HEK293T (cell line): ENCODE measurements at regions not wholly inside any gene's neighbourhood (a gene's known extent, or its start where the extent isn't known, plus 50 kb on each side); places are given as distances from the start of the nearest gene placed in this dataset.

Source experiments
- CTCF ChIA-PET: fragments of 350-600 bp; formaldehyde crosslinking; extraction: SDS; loops from one replicate; lab custom pipeline; 2021; ENCODE audit warnings: antibody characterized with exemption, inconsistent platforms; lab: Yijun Ruan, JAX
- POLR2A ChIA-PET: fragments of 350-600 bp; formaldehyde crosslinking; extraction: SDS; loops from one replicate; lab custom pipeline; 2020; ENCODE audit warnings: antibody characterized with exemption, inconsistent platforms; lab: Yijun Ruan, JAX
- DNase-seq: peaks from one replicate; pipeline ENCODE4 v3.0.0; 2012; ENCODE audit warnings: mixed read lengths; ENCODE audit errors: extremely low spot score
- ARNT ChIP-seq: fragments of 450-650 bp; IDR thresholded peaks from 2 replicates; pipeline ENCODE4 v1.6.1; 2017; ENCODE audit warnings: mild to moderate bottlenecking
- BHLHE40 ChIP-seq: fragments of 450-650 bp; IDR thresholded peaks from 2 replicates; pipeline ENCODE4 v1.6.1; 2016; ENCODE audit warnings: mild to moderate bottlenecking, moderate library complexity, borderline replicate concordance
- CTBP1 ChIP-seq: fragments of 450-650 bp; IDR thresholded peaks from 2 replicates; pipeline ENCODE4 v1.6.1; 2016; ENCODE audit warnings: borderline replicate concordance
- ELF4 ChIP-seq: fragments of 450-650 bp; IDR thresholded peaks from 2 replicates; pipeline ENCODE4 v1.6.1; 2017; ENCODE audit warnings: antibody characterized with exemption
- FOXA1 ChIP-seq: fragments of 450-650 bp; IDR thresholded peaks from 2 replicates; pipeline ENCODE4 v1.6.1; 2016; ENCODE audit warnings: mild to moderate bottlenecking
- FOXK2 ChIP-seq: fragments of 450-650 bp; IDR thresholded peaks from 2 replicates; pipeline ENCODE4 v1.6.1; 2016; ENCODE audit warnings: mild to moderate bottlenecking
- FOXM1 ChIP-seq: fragments of 450-650 bp; IDR thresholded peaks from 2 replicates; pipeline ENCODE4 v1.6.1; 2017; ENCODE audit warnings: mild to moderate bottlenecking, borderline replicate concordance
- HDGF ChIP-seq: fragments of 450-650 bp; IDR thresholded peaks from 2 replicates; pipeline ENCODE4 v1.6.1; 2017; ENCODE audit warnings: antibody characterized with exemption, borderline replicate concordance
- L3MBTL2 ChIP-seq: fragments of 450-650 bp; conservative IDR thresholded peaks from 2 replicates; pipeline ENCODE4 v1.6.1; 2016; ENCODE audit warnings: mild to moderate bottlenecking
- LEF1 ChIP-seq: fragments of 450-650 bp; IDR thresholded peaks from 2 replicates; pipeline ENCODE4 v1.6.1; 2017; ENCODE audit warnings: mild to moderate bottlenecking, borderline replicate concordance
- NFRKB ChIP-seq: fragments of 450-650 bp; IDR thresholded peaks from 2 replicates; pipeline ENCODE4 v1.6.1; 2016; ENCODE audit warnings: mild to moderate bottlenecking, moderate library complexity
- PKNOX1 ChIP-seq: fragments of 450-650 bp; IDR thresholded peaks from 2 replicates; pipeline ENCODE4 v1.6.1; 2016
- SP1 ChIP-seq: fragments of 450-650 bp; IDR thresholded peaks from 2 replicates; pipeline ENCODE4 v1.6.1; 2017
- SUZ12 ChIP-seq: fragments of 450-650 bp; IDR thresholded peaks from 2 replicates; pipeline ENCODE4 v1.6.1; 2016; ENCODE audit warnings: mild to moderate bottlenecking
- TARDBP ChIP-seq: fragments of 450-650 bp; IDR thresholded peaks from 2 replicates; pipeline ENCODE4 v1.6.1; 2016
- ZNF384 ChIP-seq: fragments of 450-650 bp; IDR thresholded peaks from 2 replicates; pipeline ENCODE4 v1.6.1; 2016

DNA sequence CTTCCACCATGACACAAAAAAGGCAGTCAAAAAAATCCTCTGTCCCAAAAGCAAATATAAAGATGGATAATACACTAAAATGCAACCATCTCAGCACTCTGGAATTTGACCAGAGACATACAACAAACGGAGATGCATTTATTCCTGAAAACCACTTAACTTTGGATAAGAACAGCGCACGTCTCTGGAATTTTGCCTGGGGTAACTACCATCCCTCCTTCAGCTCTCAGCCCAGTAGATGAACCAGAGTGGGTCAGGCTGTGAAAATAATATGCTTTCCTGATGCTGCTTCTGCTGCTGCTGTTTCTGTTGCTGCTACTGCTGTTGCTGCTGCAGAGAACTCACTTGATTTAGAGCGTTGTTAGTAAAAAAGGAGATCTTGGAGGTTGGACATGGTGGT lies 133.8 kb upstream of the ACVR2A start:
- TF ChIP-seq BHLHE40 (no peak), SP1 (no peak), FOXM1 (no peak), TARDBP (no peak), PKNOX1 (no peak)
- no peak for DNase-seq
- ChIA-PET POLR2A (no interaction called here), CTCF (no interaction called here)

DNA sequence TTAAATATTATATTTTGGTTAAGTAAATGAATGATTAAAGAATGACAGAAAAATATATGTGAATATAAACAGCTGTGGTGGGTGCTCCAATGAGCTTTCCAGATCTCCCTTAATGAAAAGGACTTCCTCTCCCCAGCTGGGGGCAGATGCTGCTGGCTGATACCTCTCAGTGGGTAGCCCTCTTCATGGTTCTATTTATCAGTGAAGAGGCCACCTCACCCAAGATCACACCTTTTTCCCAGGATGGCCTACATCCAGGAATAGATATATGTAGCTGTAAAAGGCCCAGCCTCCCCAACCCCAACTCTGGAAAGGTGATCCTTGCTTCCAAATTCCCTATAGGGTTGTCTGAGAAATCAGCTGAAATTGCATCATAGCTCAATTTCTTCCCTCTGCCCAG lies 135.2 kb upstream of the ACVR2A start:
- ChIA-PET CTCF (interaction anchor here (0.7 kb wide), 1 partner anchor 96 kb away, joined by 3 read pairs; no protein-coding TSS in a partner anchor), POLR2A (no interaction called here)
- TF ChIP-seq FOXK2 (no peak), ELF4 (no peak), TARDBP (no peak), SP1 (no peak)
- no peak for DNase-seq

- POLR2A ChIA-PET = no interaction called here
- CTCF ChIA-PET = no interaction called here
- no peak for DNase-seq
- TF ChIP-seq ELF4 = no peak
- no peak for TF ChIP-seq ARNT
- TF ChIP-seq BHLHE40 = no peak
- TF ChIP-seq FOXA1 = no peak
- TF ChIP-seq L3MBTL2 = no peak
Measured at GRCh38 chr2:147703171-147703570, 141.7 kb upstream of the ACVR2A start.

- TF ChIP-seq SUZ12 (no peak), BHLHE40 (no peak), FOXA1 (no peak)
- CTCF ChIA-PET = no interaction called here
- POLR2A ChIA-PET = no interaction called here
- DNase-seq = no peak
Measured at GRCh38 chr2:147698166-147698565, 146.7 kb upstream of the ACVR2A start.

GRCh38 chr2:147696426-147696825 lies 148.4 kb upstream of the ACVR2A start:
- no peak for TF ChIP-seq LEF1
- TF ChIP-seq NFRKB = no peak
- no peak for TF ChIP-seq BHLHE40
- no peak for TF ChIP-seq FOXK2
- TF ChIP-seq ARNT = no peak
- no peak for TF ChIP-seq L3MBTL2
- TF ChIP-seq FOXA1 = no peak
- no peak for TF ChIP-seq HDGF
- no peak for TF ChIP-seq SP1
- TF ChIP-seq CTBP1 = no peak
- ChIA-PET POLR2A (no interaction called here), CTCF (interaction anchor here (0.6 kb wide), 1 partner anchor 1429 kb away, joined by 3 read pairs; no protein-coding TSS in a partner anchor)
- DNase-seq = no peak

DNA sequence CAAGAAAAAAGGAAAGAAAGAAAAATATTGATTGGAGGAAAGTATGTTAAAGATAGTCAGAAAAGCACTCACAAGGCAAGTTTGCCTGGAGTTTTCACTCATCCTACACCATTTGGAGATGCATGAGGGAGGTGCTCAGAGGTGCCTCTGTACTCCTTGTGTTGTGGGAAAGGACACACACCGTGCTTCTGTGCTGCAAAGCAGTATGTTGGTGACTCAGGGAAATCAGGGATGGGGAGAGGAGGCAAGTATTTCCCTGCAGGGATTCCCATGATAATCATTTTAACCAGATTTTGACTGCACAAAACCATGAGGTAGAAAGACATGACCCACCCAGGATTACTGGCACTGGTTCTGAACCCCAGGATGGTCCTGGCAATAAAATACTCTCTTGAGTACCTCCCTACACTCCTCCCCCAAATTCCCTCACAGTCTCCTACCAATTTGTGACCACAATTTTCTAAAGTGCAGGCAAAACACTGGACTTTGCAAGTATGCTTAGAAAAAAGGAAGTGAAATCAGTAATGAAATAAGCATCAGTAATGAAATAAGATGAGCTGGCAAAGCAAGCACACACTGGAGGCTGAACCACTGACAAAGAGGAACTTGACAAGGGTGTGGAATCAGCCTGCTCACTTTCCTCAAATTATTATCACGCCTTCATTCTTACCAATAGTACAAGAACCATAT lies 155.5 kb upstream of the ACVR2A start:
- CTCF ChIA-PET = no interaction called here
- POLR2A ChIA-PET = no interaction called here
- no peak for DNase-seq
- TF ChIP-seq SUZ12 = no peak
- no peak for TF ChIP-seq TARDBP
- no peak for TF ChIP-seq ARNT

GRCh38 chr2:147688242-147688641 lies 156.6 kb upstream of the ACVR2A start:
- CTCF ChIA-PET = no interaction called here
- DNase-seq = no peak
- POLR2A ChIA-PET = no interaction called here
- TF ChIP-seq FOXA1 (no peak), L3MBTL2 (no peak), FOXK2 (no peak), NFRKB (no peak), BHLHE40 (no peak), LEF1 (no peak), FOXM1 (no peak), ELF4 (no peak), PKNOX1 (no peak), TARDBP (no peak), CTBP1 (no peak), HDGF (no peak)

- TF ChIP-seq BHLHE40 = no peak
- no peak for TF ChIP-seq ZNF384
- TF ChIP-seq TARDBP = no peak
- CTCF ChIA-PET = no interaction called here
- POLR2A ChIA-PET = no interaction called here
- DNase-seq = no peak
Measured at GRCh38 chr2:147686365-147686764, 158.5 kb upstream of the ACVR2A start.
